ENCODE measurements at regions not wholly inside any gene's neighbourhood (a gene's known extent, or its start where the extent isn't known, plus 50 kb on each side); places are given as distances from the start of the nearest gene placed in this dataset.

DNA sequence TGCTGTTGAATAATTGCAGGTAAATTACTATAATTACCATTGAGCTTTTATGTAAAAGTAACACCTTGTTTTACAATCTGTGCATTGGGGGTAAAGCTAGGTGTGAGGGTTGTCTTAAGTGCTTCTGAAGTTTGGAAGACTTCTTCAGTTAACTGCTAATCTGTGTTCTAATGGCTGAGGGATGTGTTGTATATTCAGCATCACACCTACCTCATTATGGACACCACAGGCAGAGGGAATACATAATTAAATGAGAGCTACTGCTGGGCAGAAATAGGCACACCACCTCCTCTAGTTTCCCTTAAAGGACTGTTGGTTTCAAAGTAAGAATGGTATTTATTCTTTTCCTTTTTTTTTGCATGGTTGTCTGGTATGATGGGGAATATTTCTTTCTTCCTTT, 502.3 kb upstream of the RGS6 start:
- Histone ChIP-seq H3K36me3 (ENCODE audit: insufficient read depth, low read length) (no peaks in the 10 kb centered on the region), H3K9me2 (ENCODE audit: low read depth, low read length) (no peaks in the 10 kb centered on the region), H3F3A (ENCODE audit: insufficient read depth, low read length) (no peaks in the 10 kb centered on the region), H3K9me3 (ENCODE audit: low read length) (no peaks in the 10 kb centered on the region), H3K4me2 (ENCODE audit: low read length) (no peak overlapping the region), H2AFZ (ENCODE audit: low read length) (no peak overlapping the region), H3K4me3 (ENCODE audit: low read depth, low read length, poor library complexity, severe bottlenecking) (no peak overlapping the region), H3K27ac (ENCODE audit: low read depth, low read length, poor library complexity, severe bottlenecking) (no peak overlapping the region), H3K9ac (ENCODE audit: low read length) (no peak overlapping the region), H3K79me2 (ENCODE audit: insufficient read depth, low read length) (no peaks in the 10 kb centered on the region), H3K4me1 (ENCODE audit: insufficient read depth, low read length, severe bottlenecking) (peaks cover 13% of the 10 kb centered on the region), H3K27me3 (ENCODE audit: insufficient read depth, low read length) (no peaks in the 10 kb centered on the region), H4K20me1 (ENCODE audit: insufficient read depth, low read length) (no peaks in the 10 kb centered on the region)
- TF ChIP-seq EZH2 (IDR thresholded peaks at IDR 0.05; ENCODE audit: borderline replicate concordance, low read length) = no peak
- TF ChIP-seq, protein P1, sequence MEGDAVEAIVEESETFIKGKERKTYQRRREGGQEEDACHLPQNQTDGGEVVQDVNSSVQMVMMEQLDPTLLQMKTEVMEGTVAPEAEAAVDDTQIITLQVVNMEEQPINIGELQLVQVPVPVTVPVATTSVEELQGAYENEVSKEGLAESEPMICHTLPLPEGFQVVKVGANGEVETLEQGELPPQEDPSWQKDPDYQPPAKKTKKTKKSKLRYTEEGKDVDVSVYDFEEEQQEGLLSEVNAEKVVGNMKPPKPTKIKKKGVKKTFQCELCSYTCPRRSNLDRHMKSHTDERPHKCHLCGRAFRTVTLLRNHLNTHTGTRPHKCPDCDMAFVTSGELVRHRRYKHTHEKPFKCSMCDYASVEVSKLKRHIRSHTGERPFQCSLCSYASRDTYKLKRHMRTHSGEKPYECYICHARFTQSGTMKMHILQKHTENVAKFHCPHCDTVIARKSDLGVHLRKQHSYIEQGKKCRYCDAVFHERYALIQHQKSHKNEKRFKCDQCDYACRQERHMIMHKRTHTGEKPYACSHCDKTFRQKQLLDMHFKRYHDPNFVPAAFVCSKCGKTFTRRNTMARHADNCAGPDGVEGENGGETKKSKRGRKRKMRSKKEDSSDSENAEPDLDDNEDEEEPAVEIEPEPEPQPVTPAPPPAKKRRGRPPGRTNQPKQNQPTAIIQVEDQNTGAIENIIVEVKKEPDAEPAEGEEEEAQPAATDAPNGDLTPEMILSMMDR (IDR thresholded peaks at IDR 0.05; ENCODE audit: low read length) = no peak

DNA sequence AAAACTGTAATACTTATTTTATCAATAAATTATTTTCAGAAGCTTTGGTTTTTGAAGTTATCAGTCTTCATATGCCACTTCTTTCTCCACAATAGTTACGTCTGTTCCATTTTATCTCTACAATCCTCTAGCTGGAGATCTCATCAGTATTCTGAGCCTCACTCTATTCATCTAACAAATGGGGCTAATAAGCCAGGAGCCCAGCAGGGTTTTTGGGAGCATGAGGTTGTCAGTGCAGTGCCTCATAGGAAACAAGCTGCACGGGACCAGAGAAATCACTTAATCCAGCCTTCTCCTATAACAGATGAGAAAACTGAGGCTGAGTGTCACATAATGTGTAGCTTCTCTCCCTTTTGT, 501.9 kb upstream of the RGS6 start:
- H3K9ac ChIP-seq (ENCODE audit: low read length) = no peak overlapping the region
- no peaks in the 10 kb centered on the region for H4K20me1 ChIP-seq (ENCODE audit: insufficient read depth, low read length)
- H3K4me1 ChIP-seq (ENCODE audit: insufficient read depth, low read length, severe bottlenecking) = peaks cover 13% of the 10 kb centered on the region
- H3K27ac ChIP-seq (ENCODE audit: low read depth, low read length, poor library complexity, severe bottlenecking) = no peak overlapping the region
- no peak overlapping the region for H2AFZ ChIP-seq (ENCODE audit: low read length)
- no peaks in the 10 kb centered on the region for H3K9me3 ChIP-seq (ENCODE audit: low read length)
- TF ChIP-seq, protein P1 (IDR thresholded peaks at IDR 0.05; ENCODE audit: low read length) = no peak
- no peak for TF ChIP-seq EZH2 (IDR thresholded peaks at IDR 0.05; ENCODE audit: borderline replicate concordance, low read length)
- H3K27me3 ChIP-seq (ENCODE audit: insufficient read depth, low read length) = no peaks in the 10 kb centered on the region
- no peak overlapping the region for H3K4me3 ChIP-seq (ENCODE audit: low read depth, low read length, poor library complexity, severe bottlenecking)
- no peaks in the 10 kb centered on the region for H3F3A ChIP-seq (ENCODE audit: insufficient read depth, low read length)
- no peaks in the 10 kb centered on the region for H3K79me2 ChIP-seq (ENCODE audit: insufficient read depth, low read length)
- H3K36me3 ChIP-seq (ENCODE audit: insufficient read depth, low read length) = no peaks in the 10 kb centered on the region
- H3K4me2 ChIP-seq (ENCODE audit: low read length) = no peak overlapping the region; the same call in 1 of the 2 replicates
- H3K9me2 ChIP-seq (ENCODE audit: low read depth, low read length) = no peaks in the 10 kb centered on the region

DNA sequence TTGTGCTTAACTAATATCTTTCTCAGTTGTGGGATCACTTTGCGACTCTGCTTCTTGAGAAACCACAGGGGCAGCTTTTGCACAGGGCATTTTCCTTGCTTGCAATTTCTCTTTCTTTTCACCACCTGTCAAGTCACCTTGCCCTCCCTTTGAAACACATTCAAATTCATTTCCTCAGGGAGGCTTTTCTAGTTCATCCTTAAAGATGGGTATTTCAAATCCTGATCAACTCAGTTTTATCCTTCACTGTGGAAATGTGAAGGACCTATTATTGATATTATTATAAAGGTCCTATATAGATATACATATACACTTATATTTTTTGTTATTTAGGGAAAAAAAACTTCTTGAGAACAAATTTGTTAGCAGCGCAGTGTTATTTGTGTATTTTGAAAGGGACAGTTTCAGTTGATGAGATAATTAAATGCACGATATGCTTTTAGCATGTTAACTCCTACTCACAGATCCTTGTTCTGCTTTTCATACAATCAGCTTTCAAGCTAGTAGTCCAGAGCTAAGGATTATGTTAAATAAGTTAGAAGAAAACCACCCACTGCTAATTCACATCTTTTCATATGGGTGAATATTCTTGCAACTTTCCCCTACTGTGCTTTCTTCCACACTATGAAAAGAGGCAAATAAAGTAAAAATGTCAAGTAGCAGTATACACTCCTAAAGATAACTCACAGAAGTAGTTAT, 501.4 kb upstream of the RGS6 start:
- no peaks in the 10 kb centered on the region for H3K79me2 ChIP-seq (ENCODE audit: insufficient read depth, low read length)
- no peak overlapping the region for H3K9ac ChIP-seq (ENCODE audit: low read length)
- TF ChIP-seq, protein P1 (IDR thresholded peaks at IDR 0.05; ENCODE audit: low read length) = no peak
- TF ChIP-seq EZH2 (IDR thresholded peaks at IDR 0.05; ENCODE audit: borderline replicate concordance, low read length) = no peak
- H4K20me1 ChIP-seq (ENCODE audit: insufficient read depth, low read length) = no peaks in the 10 kb centered on the region
- H3K27me3 ChIP-seq (ENCODE audit: insufficient read depth, low read length) = no peaks in the 10 kb centered on the region
- peaks cover 13% of the 10 kb centered on the region for H3K4me1 ChIP-seq (ENCODE audit: insufficient read depth, low read length, severe bottlenecking)
- H3K4me3 ChIP-seq (ENCODE audit: low read depth, low read length, poor library complexity, severe bottlenecking) = no peak overlapping the region
- no peaks in the 10 kb centered on the region for H3F3A ChIP-seq (ENCODE audit: insufficient read depth, low read length)
- H3K27ac ChIP-seq (ENCODE audit: low read depth, low read length, poor library complexity, severe bottlenecking) = no peak overlapping the region
- H3K4me2 ChIP-seq (ENCODE audit: low read length) = no peak overlapping the region; the same call in 1 of the 2 replicates
- H2AFZ ChIP-seq (ENCODE audit: low read length) = no peak overlapping the region
- H3K36me3 ChIP-seq (ENCODE audit: insufficient read depth, low read length) = no peaks in the 10 kb centered on the region
- no peaks in the 10 kb centered on the region for H3K9me3 ChIP-seq (ENCODE audit: low read length)
- H3K9me2 ChIP-seq (ENCODE audit: low read depth, low read length) = no peaks in the 10 kb centered on the region

All from OCI-LY1 (cell line).